Nephron (organoid): ENCODE measurements at regions not wholly inside any gene's neighbourhood (a gene's known extent, or its start where the extent isn't known, plus 50 kb on each side); places are given as distances from the start of the nearest gene placed in this dataset.

Experiments
- H3K27ac Mint-ChIP-seq, 3 experiments: 2 replicates each; pipeline ENCODE4 v1.8.0; 2020; ENCODE audit warnings: mixed read lengths in 3 of 3, mild to moderate bottlenecking in 2 of 3, moderate library complexity in 1 of 3
- H3K27me3 Mint-ChIP-seq: 2 replicates; pipeline ENCODE4 v1.8.0; 2021; ENCODE audit warnings: low read depth, mild to moderate bottlenecking, moderate library complexity, mixed read lengths
- H3K36me3 Mint-ChIP-seq: 2 replicates; pipeline ENCODE4 v1.8.0; 2020; ENCODE audit warnings: low read depth, mixed read lengths
- H3K4me1 Mint-ChIP-seq: 2 replicates; pipeline ENCODE4 v1.8.0; 2020; ENCODE audit warnings: mixed read lengths
- H3K4me3 Mint-ChIP-seq, 3 experiments: 2 replicates each; pipeline ENCODE4 v1.8.0; 2020; ENCODE audit warnings: mild to moderate bottlenecking in 3 of 3, mixed read lengths in 3 of 3, moderate library complexity in 2 of 3
- H3K9me3 Mint-ChIP-seq: 2 replicates; pipeline ENCODE4 v1.8.0; 2020; ENCODE audit warnings: mixed read lengths
- TF ChIP-seq, protein P1 (sequence below), 3 experiments: fragments of 200-600 bp; sonication (generic); IDR thresholded peaks; one replicate each; pipeline ENCODE4 v1.5.0; 2021; ENCODE audit warnings: antibody characterized with exemption in 3 of 3; ENCODE audit not compliant: unreplicated experiment in 3 of 3

DNA sequence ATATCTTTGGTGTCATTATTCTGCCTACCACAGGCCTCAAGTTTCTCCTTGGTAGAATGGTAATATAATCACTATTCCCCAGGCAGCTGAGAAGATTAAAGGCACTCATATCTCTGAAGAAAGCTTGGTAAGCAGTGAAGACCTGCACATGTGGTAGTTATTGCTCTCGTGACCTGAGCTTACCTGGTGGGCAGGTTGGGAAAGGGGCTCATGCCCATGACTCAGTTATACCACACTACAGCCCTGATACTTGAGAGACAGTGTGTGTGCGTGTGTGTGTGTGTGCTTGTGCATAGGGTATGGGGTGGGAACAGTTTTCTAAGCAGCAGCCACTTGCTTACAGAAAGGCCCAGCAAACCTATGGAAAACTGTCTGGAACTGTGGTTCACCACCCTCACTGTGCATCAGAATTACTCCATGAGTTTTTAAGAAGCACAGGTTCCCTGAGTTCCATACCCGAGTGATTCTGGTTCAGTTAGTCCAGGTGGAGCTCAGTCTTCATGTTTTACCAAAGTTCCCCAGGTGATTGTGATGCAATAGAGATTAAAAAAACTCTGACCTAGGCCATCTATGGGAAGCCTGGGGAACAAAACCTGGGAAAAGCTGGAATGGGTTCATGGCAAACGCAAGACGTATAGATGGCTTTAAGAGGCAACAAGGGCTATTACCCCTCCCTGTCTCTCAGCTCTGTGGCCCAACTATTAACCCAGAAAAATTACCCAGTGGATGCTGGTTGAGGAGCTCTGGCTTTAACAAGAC is 79.0 kb upstream of the ZBED5 start:
- no peaks in the 10 kb centered on the region for H3K9me3 Mint-ChIP-seq
- H3K4me3 Mint-ChIP-seq: no peak overlapping the region
- H3K27me3 Mint-ChIP-seq: peaks cover 17% of the 10 kb centered on the region
- no peaks in the 10 kb centered on the region for H3K36me3 Mint-ChIP-seq
- peaks cover 20% of the 10 kb centered on the region for H3K4me1 Mint-ChIP-seq
- TF ChIP-seq, protein P1, sequence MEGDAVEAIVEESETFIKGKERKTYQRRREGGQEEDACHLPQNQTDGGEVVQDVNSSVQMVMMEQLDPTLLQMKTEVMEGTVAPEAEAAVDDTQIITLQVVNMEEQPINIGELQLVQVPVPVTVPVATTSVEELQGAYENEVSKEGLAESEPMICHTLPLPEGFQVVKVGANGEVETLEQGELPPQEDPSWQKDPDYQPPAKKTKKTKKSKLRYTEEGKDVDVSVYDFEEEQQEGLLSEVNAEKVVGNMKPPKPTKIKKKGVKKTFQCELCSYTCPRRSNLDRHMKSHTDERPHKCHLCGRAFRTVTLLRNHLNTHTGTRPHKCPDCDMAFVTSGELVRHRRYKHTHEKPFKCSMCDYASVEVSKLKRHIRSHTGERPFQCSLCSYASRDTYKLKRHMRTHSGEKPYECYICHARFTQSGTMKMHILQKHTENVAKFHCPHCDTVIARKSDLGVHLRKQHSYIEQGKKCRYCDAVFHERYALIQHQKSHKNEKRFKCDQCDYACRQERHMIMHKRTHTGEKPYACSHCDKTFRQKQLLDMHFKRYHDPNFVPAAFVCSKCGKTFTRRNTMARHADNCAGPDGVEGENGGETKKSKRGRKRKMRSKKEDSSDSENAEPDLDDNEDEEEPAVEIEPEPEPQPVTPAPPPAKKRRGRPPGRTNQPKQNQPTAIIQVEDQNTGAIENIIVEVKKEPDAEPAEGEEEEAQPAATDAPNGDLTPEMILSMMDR (IDR thresholded peaks at IDR 0.05; ENCODE audit: unreplicated experiment in 3 of 3): no peak
- H3K27ac Mint-ChIP-seq: no peak overlapping the region

DNA sequence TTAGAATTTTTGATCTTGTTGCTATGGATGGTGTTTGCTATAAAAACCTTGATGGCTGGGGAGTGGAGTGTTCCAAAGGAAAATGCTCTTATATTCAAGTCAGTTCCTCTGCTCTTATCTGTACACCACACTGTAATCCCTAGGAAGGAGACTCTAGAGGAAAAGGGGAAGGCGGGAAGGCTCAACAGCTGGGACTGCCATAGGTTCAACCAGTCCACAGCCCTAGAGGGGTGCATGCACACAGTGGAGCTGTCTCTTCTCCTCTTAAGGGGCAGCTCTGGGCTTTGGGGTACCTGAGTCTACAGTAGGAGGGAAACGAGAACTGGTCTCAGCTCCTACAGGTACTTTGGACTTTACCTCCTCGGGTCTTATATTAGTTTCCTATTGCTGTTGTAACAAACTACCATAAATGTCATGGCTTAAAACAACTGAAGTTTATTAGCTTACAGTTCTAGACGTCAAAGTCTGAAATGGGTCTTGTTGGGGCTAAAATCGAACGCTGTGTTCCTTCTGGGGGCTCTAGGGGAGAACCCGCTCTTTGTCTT is 77.2 kb upstream of the ZBED5 start:
- H3K4me1 Mint-ChIP-seq: peaks cover 24% of the 10 kb centered on the region
- H3K27me3 Mint-ChIP-seq: peaks cover 16% of the 10 kb centered on the region
- TF ChIP-seq, protein P1 (IDR thresholded peaks at IDR 0.05; ENCODE audit: unreplicated experiment in 3 of 3): no peak

DNA sequence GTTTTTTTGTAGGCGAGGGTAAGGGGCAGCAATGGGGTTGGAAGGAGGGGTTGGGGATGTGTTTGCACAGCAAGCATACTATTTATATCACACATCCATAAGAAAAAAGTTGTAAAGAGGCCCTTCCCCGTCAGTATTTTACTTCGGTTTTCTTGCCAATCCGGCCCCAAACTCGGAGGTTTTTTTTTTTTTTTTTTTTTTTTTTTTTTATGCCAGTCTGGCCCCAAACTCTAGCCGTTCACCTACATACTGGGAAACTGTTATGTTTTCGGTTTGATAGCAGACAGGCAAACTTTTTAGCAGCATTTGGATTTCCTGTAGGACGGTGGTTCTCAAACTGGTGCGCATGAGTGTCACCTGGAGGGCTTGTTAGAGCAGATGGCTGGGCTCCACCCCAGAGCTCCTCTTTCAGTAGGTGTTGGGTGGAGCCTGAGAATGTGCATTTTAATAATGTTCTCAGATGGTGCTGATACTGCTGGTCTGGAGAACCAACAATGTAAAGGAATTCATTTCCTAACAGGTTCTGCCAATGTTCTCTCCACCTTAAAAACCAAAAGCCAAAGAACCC is 76.5 kb upstream of the ZBED5 start:
- Mint-ChIP-seq H3K4me3 (peak overlapping the region; percentile 79 to 90 (median 83)), H3K36me3 (no peaks in the 10 kb centered on the region), H3K4me1 (peaks cover 24% of the 10 kb centered on the region), H3K27me3 (peaks cover 16% of the 10 kb centered on the region), H3K27ac (peak overlapping the region; percentile 68 to 95 (median 86)), H3K9me3 (no peaks in the 10 kb centered on the region)
- TF ChIP-seq, protein P1 (IDR thresholded peaks at IDR 0.05; ENCODE audit: unreplicated experiment in 3 of 3): no peak

More for the DNA sequence above, 77.2 kb upstream of the ZBED5 start:
- Mint-ChIP-seq H3K9me3 (no peaks in the 10 kb centered on the region), H3K27ac (peak overlapping the region in 2 of 3 experiments; percentile 10 to 12), H3K4me3 (peak overlapping the region; percentile 70 to 90 (median 79)), H3K36me3 (no peaks in the 10 kb centered on the region)

DNA sequence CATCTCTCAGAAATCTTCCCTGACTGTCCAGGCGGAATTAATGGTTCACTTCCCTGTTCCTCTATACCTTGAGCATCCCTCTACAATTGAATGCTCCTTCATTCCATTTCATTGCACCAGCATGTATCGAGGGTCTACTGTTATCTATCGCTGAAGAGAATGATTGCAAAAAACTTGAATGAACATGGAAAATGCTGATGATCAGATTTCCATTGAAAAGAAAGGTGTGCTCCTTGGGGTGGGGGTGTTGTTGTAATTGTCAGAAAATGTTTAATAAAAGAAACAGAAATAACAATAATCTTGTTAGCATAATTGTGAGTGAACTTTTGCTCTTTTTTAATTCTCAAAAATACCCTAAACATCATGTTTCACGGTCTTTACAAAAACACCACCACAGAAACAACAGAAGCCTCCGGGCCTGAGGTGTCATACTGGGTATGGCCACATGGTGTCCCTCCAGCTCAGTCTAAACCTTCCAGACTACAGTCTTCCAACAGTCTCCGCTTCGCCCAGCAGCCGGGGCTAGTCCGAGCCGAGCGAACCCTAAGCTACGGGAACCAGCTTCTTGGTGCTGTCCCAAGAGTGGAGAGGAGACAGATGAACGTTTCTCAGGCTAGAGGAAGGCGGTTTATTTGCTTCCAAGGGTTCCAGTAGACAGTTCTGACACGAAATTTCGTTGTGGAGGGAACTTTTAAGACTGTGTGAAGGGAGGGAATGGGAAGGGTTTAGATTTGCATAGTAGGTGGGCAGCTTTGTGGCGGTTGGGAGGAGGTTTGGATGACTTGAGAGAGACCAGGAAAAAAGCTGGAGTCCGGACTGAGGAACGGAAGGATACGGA is 75.8 kb upstream of the ZBED5 start:
- H3K36me3 Mint-ChIP-seq: no peaks in the 10 kb centered on the region
- TF ChIP-seq, protein P1 (IDR thresholded peaks at IDR 0.05; ENCODE audit: unreplicated experiment in 3 of 3): peak; percentile 96 to 99 (median 97)
- peak overlapping the region; percentile 68 to 95 (median 86) for H3K27ac Mint-ChIP-seq
- H3K4me1 Mint-ChIP-seq: peaks cover 28% of the 10 kb centered on the region
- H3K9me3 Mint-ChIP-seq: no peaks in the 10 kb centered on the region
- peak overlapping the region; percentile 79 to 90 (median 83) for H3K4me3 Mint-ChIP-seq
- peaks cover 16% of the 10 kb centered on the region for H3K27me3 Mint-ChIP-seq

DNA sequence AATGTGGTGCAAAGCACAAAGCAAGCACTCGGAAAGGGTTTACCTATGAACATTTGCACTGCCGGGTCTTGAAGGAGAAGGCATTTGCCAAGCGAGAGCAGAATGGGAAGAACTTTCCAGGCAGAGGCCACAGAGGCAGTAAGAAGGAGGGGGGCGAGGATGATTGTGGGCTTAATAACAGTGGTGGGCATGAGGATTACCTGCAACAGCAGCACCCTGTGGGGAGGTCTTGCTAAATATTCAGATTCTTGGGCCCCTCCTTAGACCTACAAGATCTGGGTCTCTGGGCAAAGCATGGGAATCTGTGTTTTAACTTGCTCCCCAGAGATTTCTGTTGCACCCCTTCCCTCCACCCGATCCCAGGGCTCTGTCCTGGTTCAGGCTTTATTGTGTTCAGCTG is 75.1 kb upstream of the ZBED5 start:
- Mint-ChIP-seq H3K27ac (peak overlapping the region; percentile 68 to 95 (median 86)), H3K27me3 (peaks cover 16% of the 10 kb centered on the region), H3K9me3 (no peaks in the 10 kb centered on the region), H3K4me3 (peak overlapping the region; percentile 79 to 90 (median 83)), H3K4me1 (peaks cover 31% of the 10 kb centered on the region), H3K36me3 (no peaks in the 10 kb centered on the region)
- TF ChIP-seq, protein P1 (IDR thresholded peaks at IDR 0.05; ENCODE audit: unreplicated experiment in 3 of 3): no peak
